HG02852 (cell line): ENCODE measurements at regions not wholly inside any gene's neighbourhood (a gene's known extent, or its start where the extent isn't known, plus 50 kb on each side); places are given as distances from the start of the nearest gene placed in this dataset.

Experiments used
- ATAC-seq: cut with Tn5 transposase; IDR thresholded peaks from one replicate; pipeline ENCODE4 v1.9.1; 2021; ENCODE audit warnings: mild to moderate bottlenecking, moderate library complexity; ENCODE audit not compliant: unreplicated experiment

GRCh38 chr7:156234192-156234591 lies 406.4 kb upstream of the RNF32 start:
- no peak for ATAC-seq

GRCh38 chr7:156232931-156233705 lies 407.5 kb upstream of the RNF32 start:
- ATAC-seq, result no peak

GRCh38 chr7:156230576-156230975 lies 410.0 kb upstream of the RNF32 start:
- ATAC-seq, result no peak

- no peak for ATAC-seq
Measured at GRCh38 chr7:156224833-156225225, 412.6 kb upstream of the SHH start.

GRCh38 chr7:156223935-156224832 lies 411.9 kb upstream of the SHH start:
- no peak for ATAC-seq

- no peak for ATAC-seq
Measured at GRCh38 chr7:156222611-156223010, 410.3 kb upstream of the SHH start.

- ATAC-seq, result no peak
Measured at GRCh38 chr7:156222151-156222550, 409.9 kb upstream of the SHH start.

GRCh38 chr7:156220701-156221100 lies 408.4 kb upstream of the SHH start:
- no peak for ATAC-seq

GRCh38 chr7:156220078-156220605 lies 407.9 kb upstream of the SHH start:
- ATAC-seq, result no peak

- ATAC-seq, result no peak
Measured at GRCh38 chr7:156219307-156220077, 407.2 kb upstream of the SHH start.

- ATAC-seq, result no peak
Measured at GRCh38 chr7:156218544-156219306, 406.5 kb upstream of the SHH start.

- ATAC-seq, result no peak
Measured at GRCh38 chr7:156217803-156218202, 405.5 kb upstream of the SHH start.

GRCh38 chr7:156209087-156209486 lies 396.8 kb upstream of the SHH start:
- ATAC-seq, result no peak

GRCh38 chr7:156207306-156207705 lies 395.0 kb upstream of the SHH start:
- ATAC-seq, result no peak

GRCh38 chr7:156206174-156206573 lies 393.9 kb upstream of the SHH start:
- ATAC-seq, result no peak

GRCh38 chr7:156204820-156205219 lies 392.6 kb upstream of the SHH start:
- no peak for ATAC-seq

GRCh38 chr7:156203923-156204322 lies 391.7 kb upstream of the SHH start:
- ATAC-seq, result no peak

- ATAC-seq, result no peak
Measured at GRCh38 chr7:156198277-156198676, 386.0 kb upstream of the SHH start.

- ATAC-seq, result no peak
Measured at GRCh38 chr7:156196649-156197048, 384.4 kb upstream of the SHH start.

GRCh38 chr7:156195276-156195675 lies 383.0 kb upstream of the SHH start:
- no peak for ATAC-seq
